ENCODE measurements at regions not wholly inside any gene's neighbourhood (a gene's known extent, or its start where the extent isn't known, plus 50 kb on each side); places are given as distances from the start of the nearest gene placed in this dataset.

DNA sequence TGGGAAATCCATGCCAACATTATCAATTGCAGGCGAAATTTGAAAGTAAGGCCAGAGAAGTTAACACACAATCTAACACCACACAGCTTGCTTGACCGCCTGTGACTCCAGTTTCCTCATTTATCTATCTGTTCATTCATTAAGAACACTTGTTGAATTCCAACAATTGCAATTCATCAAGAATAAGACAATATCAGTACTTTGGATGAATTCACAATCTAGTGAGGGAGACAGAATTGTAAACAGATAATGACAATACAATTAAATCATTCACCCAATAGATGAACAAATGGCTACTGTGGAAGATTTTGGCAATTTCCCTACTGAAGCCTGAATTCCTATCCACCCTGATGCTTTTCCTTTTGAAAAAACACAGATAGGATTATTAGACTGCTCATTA is 181.6 kb downstream of the TRIM36 start:
- H3F3A ChIP-seq (ENCODE audit: insufficient read depth): no peaks in the 10 kb centered on the region
- H3K9me3 ChIP-seq (ENCODE audit: insufficient read depth, low read length): no peaks in the 10 kb centered on the region
- H2AFZ ChIP-seq (ENCODE audit: low read depth, low read length, severe bottlenecking): no peak overlapping the region
- H4K20me1 ChIP-seq (ENCODE audit: low read depth, low read length): no peaks in the 10 kb centered on the region
- H3K4me3 ChIP-seq (ENCODE audit: insufficient read depth, low read length, poor library complexity, severe bottlenecking): no peak overlapping the region
- no peak for TF ChIP-seq EZH2phosphoT487 (conservative IDR thresholded peaks at IDR 0.05; ENCODE audit: low read length)
- TF ChIP-seq, protein P1, sequence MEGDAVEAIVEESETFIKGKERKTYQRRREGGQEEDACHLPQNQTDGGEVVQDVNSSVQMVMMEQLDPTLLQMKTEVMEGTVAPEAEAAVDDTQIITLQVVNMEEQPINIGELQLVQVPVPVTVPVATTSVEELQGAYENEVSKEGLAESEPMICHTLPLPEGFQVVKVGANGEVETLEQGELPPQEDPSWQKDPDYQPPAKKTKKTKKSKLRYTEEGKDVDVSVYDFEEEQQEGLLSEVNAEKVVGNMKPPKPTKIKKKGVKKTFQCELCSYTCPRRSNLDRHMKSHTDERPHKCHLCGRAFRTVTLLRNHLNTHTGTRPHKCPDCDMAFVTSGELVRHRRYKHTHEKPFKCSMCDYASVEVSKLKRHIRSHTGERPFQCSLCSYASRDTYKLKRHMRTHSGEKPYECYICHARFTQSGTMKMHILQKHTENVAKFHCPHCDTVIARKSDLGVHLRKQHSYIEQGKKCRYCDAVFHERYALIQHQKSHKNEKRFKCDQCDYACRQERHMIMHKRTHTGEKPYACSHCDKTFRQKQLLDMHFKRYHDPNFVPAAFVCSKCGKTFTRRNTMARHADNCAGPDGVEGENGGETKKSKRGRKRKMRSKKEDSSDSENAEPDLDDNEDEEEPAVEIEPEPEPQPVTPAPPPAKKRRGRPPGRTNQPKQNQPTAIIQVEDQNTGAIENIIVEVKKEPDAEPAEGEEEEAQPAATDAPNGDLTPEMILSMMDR (IDR thresholded peaks at IDR 0.05; ENCODE audit: insufficient read depth, low read length, poor library complexity, severe bottlenecking): no peak
- H3K27me3 ChIP-seq (ENCODE audit: low read length): no peaks in the 10 kb centered on the region
- no peak overlapping the region for H3K9ac ChIP-seq (ENCODE audit: low read length)
- H3K9me2 ChIP-seq (replicated peaks; ENCODE audit: insufficient read depth, low read length): no peaks in the 10 kb centered on the region
- no peak overlapping the region for H3K4me2 ChIP-seq (ENCODE audit: low read depth, low read length, poor library complexity, severe bottlenecking)
- H3K79me2 ChIP-seq (ENCODE audit: insufficient read depth, low read length): no peaks in the 10 kb centered on the region
- no peak overlapping the region for H3K27ac ChIP-seq (ENCODE audit: low read depth, low read length)
- no peaks in the 10 kb centered on the region for H3K36me3 ChIP-seq (ENCODE audit: low read length)

DNA sequence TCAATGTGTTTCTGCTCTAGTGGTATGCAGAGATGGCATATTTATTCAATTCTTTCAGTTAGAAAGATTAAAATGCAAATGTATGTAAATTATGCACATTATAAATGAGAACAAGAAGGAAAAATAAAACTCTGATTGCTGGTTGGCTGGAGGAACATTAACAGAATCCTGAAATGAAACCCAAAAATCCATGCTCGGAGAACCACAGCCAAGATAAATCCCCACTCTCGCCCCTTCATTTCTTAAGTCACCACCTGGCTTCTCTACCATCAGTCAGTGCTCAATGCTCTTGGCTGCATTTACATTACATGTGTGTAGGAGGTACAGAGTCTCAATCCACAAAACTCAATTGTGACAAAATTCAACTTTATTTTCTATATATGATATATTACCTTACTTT is 184.9 kb downstream of the TRIM36 start:
- no peaks in the 10 kb centered on the region for H3K9me3 ChIP-seq (ENCODE audit: insufficient read depth, low read length)

DNA sequence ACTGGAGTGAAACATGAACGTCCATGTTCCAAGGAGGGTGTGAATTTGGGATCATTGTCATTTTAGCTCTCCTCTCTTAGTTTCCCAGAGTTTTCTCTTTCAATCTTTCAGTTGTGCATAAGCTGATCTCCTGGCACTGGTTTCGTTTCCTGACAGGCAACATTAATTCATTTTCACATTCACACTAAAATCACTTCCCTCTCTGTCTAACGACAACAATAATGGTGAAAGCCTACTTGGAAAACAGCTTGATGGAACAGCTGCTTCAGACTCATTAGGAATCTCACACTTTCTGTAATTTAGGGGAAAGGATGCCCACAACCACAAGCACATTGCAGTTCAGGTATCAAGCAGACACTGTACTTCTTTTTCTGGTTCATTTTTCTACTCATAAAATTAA is 188.6 kb downstream of the TRIM36 start:
- TF ChIP-seq EZH2phosphoT487 (conservative IDR thresholded peaks at IDR 0.05; ENCODE audit: low read length): no peak
- TF ChIP-seq, protein P1 (IDR thresholded peaks at IDR 0.05; ENCODE audit: insufficient read depth, low read length, poor library complexity, severe bottlenecking): no peak
- Histone ChIP-seq H3K4me2 (ENCODE audit: low read depth, low read length, poor library complexity, severe bottlenecking) (no peak overlapping the region), H3K9me2 (replicated peaks; ENCODE audit: insufficient read depth, low read length) (no peaks in the 10 kb centered on the region)

More for the DNA sequence above, 184.9 kb downstream of the TRIM36 start:
- Histone ChIP-seq H4K20me1 (ENCODE audit: low read depth, low read length) (no peaks in the 10 kb centered on the region), H3F3A (ENCODE audit: insufficient read depth) (no peaks in the 10 kb centered on the region), H3K27ac (ENCODE audit: low read depth, low read length) (no peak overlapping the region), H3K36me3 (ENCODE audit: low read length) (no peaks in the 10 kb centered on the region), H3K4me3 (ENCODE audit: insufficient read depth, low read length, poor library complexity, severe bottlenecking) (no peak overlapping the region), H2AFZ (ENCODE audit: low read depth, low read length, severe bottlenecking) (no peak overlapping the region), H3K79me2 (ENCODE audit: insufficient read depth, low read length) (no peaks in the 10 kb centered on the region), H3K9me2 (replicated peaks; ENCODE audit: insufficient read depth, low read length) (no peaks in the 10 kb centered on the region), H3K27me3 (ENCODE audit: low read length) (no peaks in the 10 kb centered on the region), H3K4me2 (ENCODE audit: low read depth, low read length, poor library complexity, severe bottlenecking) (no peak overlapping the region), H3K9ac (ENCODE audit: low read length) (no peak overlapping the region)
- TF ChIP-seq, protein P1 (IDR thresholded peaks at IDR 0.05; ENCODE audit: insufficient read depth, low read length, poor library complexity, severe bottlenecking): no peak

More for the DNA sequence above, 188.6 kb downstream of the TRIM36 start:
- no peaks in the 10 kb centered on the region for H3K36me3 ChIP-seq (ENCODE audit: low read length)
- H3K9ac ChIP-seq (ENCODE audit: low read length): no peak overlapping the region
- no peak overlapping the region for H2AFZ ChIP-seq (ENCODE audit: low read depth, low read length, severe bottlenecking)
- no peak overlapping the region for H3K27ac ChIP-seq (ENCODE audit: low read depth, low read length)
- no peaks in the 10 kb centered on the region for H3K27me3 ChIP-seq (ENCODE audit: low read length)
- no peaks in the 10 kb centered on the region for H3K79me2 ChIP-seq (ENCODE audit: insufficient read depth, low read length)
- H3K4me3 ChIP-seq (ENCODE audit: insufficient read depth, low read length, poor library complexity, severe bottlenecking): no peak overlapping the region
- H4K20me1 ChIP-seq (ENCODE audit: low read depth, low read length): no peaks in the 10 kb centered on the region
- H3F3A ChIP-seq (ENCODE audit: insufficient read depth): no peaks in the 10 kb centered on the region
- no peaks in the 10 kb centered on the region; the same call in 1 of the 2 replicates for H3K9me3 ChIP-seq (ENCODE audit: insufficient read depth, low read length)

All from SU-DHL-6 (cell line).